HG03108 (cell line): ENCODE measurements at regions not wholly inside any gene's neighbourhood (a gene's known extent, or its start where the extent isn't known, plus 50 kb on each side); places are given as distances from the start of the nearest gene placed in this dataset.
"Not testable (repeated sequence)": the region's sequence is repeated elsewhere in the genome, so short reads cannot be mapped to it uniquely, and the experiment has no call there.

ENCODE experiments used
- ATAC-seq: cut with Tn5 transposase; IDR thresholded peaks from one replicate; pipeline ENCODE4 v1.9.1; 2021; ENCODE audit warnings: moderate library complexity; ENCODE audit not compliant: unreplicated experiment

DNA sequence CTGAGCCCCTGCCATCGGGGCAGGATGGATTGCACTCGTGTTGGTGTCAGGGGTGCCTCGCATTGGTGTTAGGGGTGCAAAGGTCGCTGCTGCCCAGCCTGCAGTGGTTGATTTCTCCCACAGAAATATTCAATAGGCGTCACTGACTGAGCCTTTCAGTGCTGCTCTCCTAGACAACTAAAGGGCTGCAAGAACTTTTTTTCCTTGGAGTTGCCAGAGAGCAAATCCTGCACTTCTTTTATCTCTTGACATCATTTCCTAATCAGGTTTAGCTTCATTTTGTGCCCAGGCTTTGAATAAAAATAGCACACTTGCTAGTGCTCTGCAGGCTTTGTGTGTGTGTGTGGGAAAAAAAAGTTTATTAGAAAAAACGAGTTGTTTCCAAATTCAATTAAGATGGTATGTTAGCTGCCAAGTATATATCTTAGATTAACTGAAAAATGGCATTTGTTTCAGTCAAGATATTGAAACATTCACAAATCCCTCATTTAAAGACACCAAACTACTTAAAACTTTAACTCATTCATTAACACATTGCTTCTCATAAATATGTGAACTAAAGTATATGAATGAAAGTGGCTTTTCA is 125.6 kb downstream of the SOCS6 start:
- no peak for ATAC-seq

DNA sequence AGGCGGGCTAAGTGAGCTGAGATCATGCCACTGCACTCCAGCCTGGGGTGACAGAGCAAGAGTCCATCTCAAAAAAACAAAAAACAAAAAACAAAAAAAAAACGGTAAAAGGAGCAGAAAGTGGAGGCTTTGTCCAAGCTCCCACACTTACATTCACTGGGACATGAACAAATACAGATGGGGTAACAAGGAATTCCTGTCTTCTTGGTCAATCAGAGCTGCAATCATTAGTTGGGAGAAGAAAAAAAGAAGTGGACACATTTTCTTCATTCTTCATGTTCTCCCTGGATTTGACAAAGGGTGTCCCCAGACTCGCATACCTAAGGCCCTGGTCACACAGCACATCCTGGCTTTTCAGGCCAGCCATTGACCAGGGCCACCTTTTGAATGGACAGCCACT is 124.6 kb downstream of the SOCS6 start:
- no peak for ATAC-seq

- ATAC-seq: no peak
Observed at GRCh38 chr18:70411876-70412435, 123.1 kb downstream of the SOCS6 start.

DNA sequence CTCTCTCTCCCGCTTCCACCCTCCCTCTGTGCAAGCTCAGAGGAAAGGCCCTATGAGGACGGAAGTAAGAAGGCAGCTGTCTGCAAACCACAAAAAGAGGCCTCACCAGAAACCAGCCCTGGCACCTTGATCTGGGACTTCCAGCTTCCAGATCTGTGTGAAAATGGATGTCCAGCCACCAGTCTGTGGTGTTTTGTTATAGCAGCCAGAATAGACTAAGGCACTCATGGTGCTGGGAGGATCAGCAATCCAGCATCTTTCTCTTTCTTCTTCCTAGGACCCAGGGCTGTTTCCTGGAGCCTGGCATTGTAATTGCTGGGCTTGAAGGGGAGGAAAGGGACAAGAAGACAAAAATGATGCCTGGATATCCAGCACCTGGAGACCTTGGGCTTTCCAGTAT is 122.5 kb downstream of the SOCS6 start:
- no peak for ATAC-seq

GRCh38 chr18:70405052-70405451 is 116.2 kb downstream of the SOCS6 start:
- no peak for ATAC-seq

- ATAC-seq: no peak
Observed at GRCh38 chr18:70400476-70400875, 111.6 kb downstream of the SOCS6 start.

- no peak for ATAC-seq
Observed at GRCh38 chr18:70398076-70398475, 109.2 kb downstream of the SOCS6 start.

DNA sequence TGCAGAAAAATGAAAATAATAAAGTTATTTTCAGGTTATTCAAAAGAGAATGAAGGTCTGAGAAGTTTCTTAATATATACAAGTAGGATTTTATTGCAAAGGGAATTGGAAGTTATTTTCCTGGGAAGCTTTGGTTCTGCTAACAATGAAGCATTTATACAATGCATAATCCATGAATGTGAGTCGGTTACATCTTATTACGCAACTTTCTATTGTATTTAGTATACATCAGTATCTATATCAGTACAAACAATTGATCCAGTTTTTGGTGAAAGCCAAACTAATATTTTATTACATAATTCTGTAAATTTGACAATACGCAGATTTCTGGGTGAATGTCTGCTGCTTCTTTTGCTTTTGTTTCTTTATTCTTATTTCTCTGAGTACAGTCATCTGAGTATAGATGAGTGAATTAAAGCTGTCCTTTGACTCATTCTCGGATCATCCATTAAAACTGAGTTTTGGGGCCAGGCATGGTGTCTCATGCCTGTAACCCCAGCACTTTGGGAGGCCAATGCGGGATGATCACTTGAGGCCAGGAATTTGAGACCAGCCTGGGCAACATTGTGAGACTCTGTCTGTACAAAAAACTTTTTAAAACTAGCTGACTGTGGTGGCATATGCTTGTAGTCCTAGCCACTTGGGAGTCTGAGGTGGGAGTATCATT is 108.5 kb downstream of the SOCS6 start:
- ATAC-seq: no peak

DNA sequence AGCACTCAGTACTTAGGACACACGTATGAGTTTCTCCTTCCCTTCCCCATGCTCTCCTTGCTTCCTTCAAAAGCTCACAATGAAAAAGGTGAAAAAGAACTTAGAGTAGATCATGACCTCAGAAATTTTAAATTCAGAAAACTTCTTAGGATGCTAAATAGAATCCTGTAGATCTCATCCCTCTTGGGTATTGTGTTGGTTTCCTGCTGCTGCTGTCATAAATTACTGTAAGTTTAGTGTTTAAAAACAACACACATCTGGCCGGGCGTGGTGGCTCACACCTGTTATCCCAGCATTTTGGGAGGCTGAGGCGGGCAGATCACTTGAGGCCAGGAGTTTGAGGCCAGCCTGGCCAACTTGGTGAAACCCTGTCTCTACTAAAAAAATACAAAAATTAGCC is 106.9 kb downstream of the SOCS6 start:
- ATAC-seq: not testable (repeated sequence)

DNA sequence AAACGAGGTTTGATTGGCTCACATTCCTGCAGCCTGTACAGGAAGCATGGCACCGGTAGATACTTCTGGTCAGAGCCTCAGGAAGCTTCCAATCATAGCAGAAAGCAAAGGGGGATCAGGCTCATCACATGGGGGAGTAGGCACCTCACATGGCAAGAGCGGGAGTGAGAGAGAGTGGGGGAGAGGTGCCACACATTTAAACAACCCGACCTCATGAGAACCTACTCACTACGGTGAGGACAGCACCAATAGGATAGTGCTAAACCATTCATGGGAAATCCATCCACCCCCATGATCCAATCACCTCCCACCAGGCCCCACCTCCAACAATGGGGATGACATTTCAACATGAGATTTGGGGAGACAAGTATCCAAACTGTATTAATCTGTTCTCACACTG is 105.8 kb downstream of the SOCS6 start:
- no peak for ATAC-seq

DNA sequence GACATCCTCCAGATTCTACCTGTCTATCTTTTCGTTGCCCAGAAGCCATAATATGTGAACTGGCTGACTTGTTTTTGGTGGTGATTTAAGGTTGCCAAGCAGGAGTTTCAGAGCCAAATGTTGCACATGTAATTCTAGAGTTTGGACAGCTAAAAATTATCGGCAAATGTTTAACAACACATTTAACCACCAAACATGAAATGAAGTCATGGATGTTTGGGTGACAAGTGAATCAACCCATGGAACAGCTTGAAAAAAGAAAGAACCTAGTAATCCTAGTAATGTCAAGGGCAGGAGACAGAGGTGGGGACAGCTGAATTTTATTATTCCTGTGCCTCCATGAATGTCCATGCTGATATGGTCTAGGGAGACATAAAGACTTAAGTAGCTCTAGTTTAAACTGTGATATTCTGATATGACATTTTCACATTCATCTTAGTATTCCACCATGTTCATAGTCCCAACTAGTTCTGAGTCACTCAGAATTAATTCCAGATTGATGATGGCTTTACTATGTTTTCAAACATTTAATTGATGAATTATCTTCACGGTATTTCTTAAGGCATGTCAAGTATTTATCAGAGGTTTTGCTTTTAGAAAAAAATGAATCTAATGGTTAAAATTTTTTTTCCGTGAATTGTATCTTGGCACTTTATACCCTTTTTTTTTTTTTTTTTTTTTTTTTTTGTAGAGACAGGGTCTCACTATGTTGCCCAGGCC is 101.7 kb downstream of the SOCS6 start:
- no peak for ATAC-seq

GRCh38 chr18:70389036-70389435 is 100.2 kb downstream of the SOCS6 start:
- not testable (repeated sequence) for ATAC-seq

GRCh38 chr18:70387027-70387426 is 98.2 kb downstream of the SOCS6 start:
- ATAC-seq: no peak

- no peak for ATAC-seq
Observed at GRCh38 chr18:70386582-70386981, 97.7 kb downstream of the SOCS6 start.

- ATAC-seq: no peak
Observed at GRCh38 chr18:70385474-70385873, 96.6 kb downstream of the SOCS6 start.

DNA sequence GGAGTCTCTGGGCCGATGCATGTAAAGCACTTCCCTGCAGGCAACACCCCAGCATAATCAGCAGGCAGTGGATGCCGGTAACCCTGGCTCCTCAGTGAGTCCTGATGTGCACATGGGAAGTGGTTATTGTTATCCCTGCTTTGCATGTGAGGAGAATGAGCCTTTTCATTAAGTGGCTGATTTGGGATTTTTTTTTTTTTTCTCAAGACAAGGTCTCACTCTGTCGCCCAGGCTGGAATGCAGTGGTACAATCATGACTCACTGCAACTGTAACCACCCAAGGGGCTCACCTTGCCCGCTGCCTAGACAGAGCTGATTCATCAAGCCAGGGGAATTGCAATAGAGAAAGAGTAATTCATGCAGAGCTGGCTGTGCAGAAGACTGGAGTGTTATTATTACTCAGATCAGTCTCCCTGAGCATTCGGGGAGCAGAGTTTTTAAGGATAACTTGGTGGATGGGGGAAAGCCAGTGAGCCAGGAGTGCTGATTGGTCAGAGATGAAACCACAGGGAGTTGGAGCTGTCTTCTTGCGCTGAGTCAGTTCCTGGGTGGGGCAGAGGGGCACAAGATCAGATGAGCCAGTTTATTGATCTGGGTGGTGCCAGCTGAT is 95.4 kb downstream of the SOCS6 start:
- no peak for ATAC-seq

DNA sequence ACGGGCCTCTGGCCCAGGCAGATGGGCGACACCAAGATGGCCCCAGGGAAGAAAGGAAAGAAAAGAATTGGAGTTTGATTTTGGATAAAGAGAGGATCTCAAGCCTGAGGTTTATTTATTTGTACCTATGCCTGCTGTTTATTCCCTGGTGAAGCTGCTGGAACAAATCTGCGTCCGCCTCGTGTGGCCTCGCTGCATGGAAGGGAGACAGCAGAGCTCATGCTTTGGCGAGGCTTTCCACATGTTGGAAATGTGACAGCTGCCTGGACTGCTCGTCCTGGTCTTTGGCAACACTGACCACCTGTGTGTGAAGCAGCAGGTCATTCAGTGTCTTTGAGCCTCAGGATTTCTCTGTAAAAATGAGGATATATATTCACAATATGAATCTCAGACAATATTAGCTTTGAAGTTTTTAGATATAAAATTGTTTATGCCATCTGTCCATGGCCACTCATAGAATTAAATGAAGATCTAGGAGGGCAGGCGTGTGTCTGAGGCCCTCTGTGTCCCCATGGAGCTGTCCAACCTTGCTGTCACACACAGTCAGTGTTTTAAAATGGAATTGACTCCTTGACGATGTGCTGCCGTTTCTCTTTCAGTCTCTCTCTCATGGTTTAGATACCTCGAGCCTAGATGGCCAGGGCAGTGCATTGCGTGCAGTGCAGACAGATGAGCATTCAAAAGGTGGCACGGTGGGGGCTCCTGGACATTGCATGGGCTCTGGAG is 94.3 kb downstream of the SOCS6 start:
- no peak for ATAC-seq

DNA sequence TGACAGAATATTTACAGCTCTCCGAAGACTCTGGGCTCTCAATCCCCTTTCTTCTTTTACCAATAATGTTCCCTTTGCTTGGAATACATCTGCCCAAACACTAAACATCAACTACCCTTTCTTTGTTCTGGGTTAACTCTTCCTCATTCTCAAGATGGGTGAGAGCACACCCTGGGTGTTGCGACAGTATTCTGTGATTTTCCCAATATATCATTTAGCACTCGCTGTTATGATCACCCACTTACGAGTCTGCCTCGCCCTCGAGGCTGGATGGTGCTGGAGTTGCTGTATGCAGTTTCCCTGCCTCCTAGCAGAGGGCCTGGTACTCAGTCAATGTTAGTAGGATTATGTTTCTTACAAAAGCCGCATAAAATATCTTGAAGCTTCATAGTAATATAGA is 93.2 kb downstream of the SOCS6 start:
- ATAC-seq: no peak

GRCh38 chr18:70380915-70381896 is 92.4 kb downstream of the SOCS6 start:
- no peak for ATAC-seq
